Activated CD4-positive, alpha-beta T cell treated with anti-CD3 and anti-CD28 coated beads, Interleukin-2, amount 10 ng/mL, durations not matched to agents 24 days and 14 days (primary cell): ENCODE measurements at regions not wholly inside any gene's neighbourhood (a gene's known extent, or its start where the extent isn't known, plus 50 kb on each side); places are given as distances from the start of the nearest gene placed in this dataset.
"Not testable (repeated sequence)": the region's sequence is repeated elsewhere in the genome, so short reads cannot be mapped to it uniquely, and the experiment has no call there.

Experiments used
- DNase-seq: peaks from one replicate; pipeline ENCODE4 v3.0.0; 2022
- H3K27ac Mint-ChIP-seq: one replicate; pipeline ENCODE4 v1.8.0; 2022; ENCODE audit warnings: mild to moderate bottlenecking, mixed read lengths
- H3K27me3 Mint-ChIP-seq: one replicate; pipeline ENCODE4 v1.8.0; 2022; ENCODE audit warnings: mixed read lengths
- H3K36me3 Mint-ChIP-seq: one replicate; pipeline ENCODE4 v1.8.0; 2022; ENCODE audit warnings: low read depth, mild to moderate bottlenecking, mixed read lengths
- H3K4me1 Mint-ChIP-seq: one replicate; pipeline ENCODE4 v1.8.0; 2021; ENCODE audit warnings: mixed read lengths
- H3K4me3 Mint-ChIP-seq: one replicate; pipeline ENCODE4 v1.8.0; 2022; ENCODE audit warnings: mild to moderate bottlenecking, moderate library complexity, mixed read lengths
- H3K9me3 Mint-ChIP-seq: one replicate; pipeline ENCODE4 v1.8.0; 2021; ENCODE audit warnings: mixed read lengths
- intact Hi-C: fragments of 100-400 bp; cut with micrococcal nuclease; formaldehyde crosslinking; loops from one replicate; pipeline ENCODE4 v1.15.1; 2023

- H3K4me3 Mint-ChIP-seq = no peak overlapping the region
- H3K9me3 Mint-ChIP-seq = peaks cover 4% of the 10 kb centered on the region
- intact Hi-C loops = no loop called here
- H3K36me3 Mint-ChIP-seq = no peaks in the 10 kb centered on the region
- no peaks in the 10 kb centered on the region for H3K27me3 Mint-ChIP-seq
- peak; percentile 12 for DNase-seq
- H3K27ac Mint-ChIP-seq = no peak overlapping the region
- no peaks in the 10 kb centered on the region for H3K4me1 Mint-ChIP-seq
These were observed 228.4 kb upstream of the RSPO3 start for GRCh38 chr6:126890055-126890454.

- DNase-seq = no peak
- peaks cover 4% of the 10 kb centered on the region for H3K9me3 Mint-ChIP-seq
- no peaks in the 10 kb centered on the region for H3K36me3 Mint-ChIP-seq
- no peak overlapping the region for H3K4me3 Mint-ChIP-seq
- no peak overlapping the region for H3K27ac Mint-ChIP-seq
- intact Hi-C loops = no loop called here
- H3K27me3 Mint-ChIP-seq = no peaks in the 10 kb centered on the region
- no peaks in the 10 kb centered on the region for H3K4me1 Mint-ChIP-seq
These were observed 227.3 kb upstream of the RSPO3 start for GRCh38 chr6:126891158-126891557.

GRCh38 chr6:126892869-126893268 lies 225.6 kb upstream of the RSPO3 start:
- H3K9me3 Mint-ChIP-seq, H3K4me3 Mint-ChIP-seq, H3K27me3 Mint-ChIP-seq, H3K36me3 Mint-ChIP-seq, DNase-seq, intact Hi-C loops, H3K27ac Mint-ChIP-seq, H3K4me1 Mint-ChIP-seq: not testable (repeated sequence)

GRCh38 chr6:126897758-126898157 lies 220.7 kb upstream of the RSPO3 start:
- intact Hi-C loops = no loop called here

GRCh38 chr6:126904176-126904575 lies 214.3 kb upstream of the RSPO3 start:
- Mint-ChIP-seq H3K4me3 (no peak overlapping the region), H3K36me3 (no peaks in the 10 kb centered on the region), H3K4me1 (no peaks in the 10 kb centered on the region), H3K27me3 (no peaks in the 10 kb centered on the region), H3K27ac (no peak overlapping the region), H3K9me3 (no peaks in the 10 kb centered on the region)
- no peak for DNase-seq
- intact Hi-C loops = no loop called here

More at GRCh38 chr6:126897758-126898157, 220.7 kb upstream of the RSPO3 start:
- Mint-ChIP-seq H3K4me1 (no peaks in the 10 kb centered on the region), H3K36me3 (no peaks in the 10 kb centered on the region), H3K27ac (no peak overlapping the region), H3K9me3 (peaks cover 4% of the 10 kb centered on the region), H3K4me3 (no peak overlapping the region), H3K27me3 (no peaks in the 10 kb centered on the region)
- DNase-seq = no peak

DNA sequence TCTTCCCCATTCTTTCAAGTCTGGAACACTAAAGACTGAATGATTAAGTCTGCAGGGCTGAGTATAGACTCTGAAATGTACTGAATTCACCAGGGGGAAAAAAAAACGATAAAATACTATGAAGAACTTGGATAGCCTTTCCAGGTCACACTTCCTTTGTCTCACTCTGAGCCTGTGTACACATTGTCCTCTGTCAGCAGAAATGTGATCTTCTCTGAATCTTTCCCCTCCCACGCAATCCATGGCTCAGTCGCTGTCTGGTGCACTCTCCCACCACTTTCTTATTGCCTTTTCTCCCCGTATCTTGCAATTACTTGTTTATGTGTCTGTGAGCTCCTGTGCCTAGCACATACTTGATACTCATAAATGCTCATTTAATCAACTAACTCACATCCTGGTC lies 212.6 kb upstream of the RSPO3 start:
- Mint-ChIP-seq H3K4me1 (no peaks in the 10 kb centered on the region), H3K27me3 (no peaks in the 10 kb centered on the region), H3K4me3 (no peak overlapping the region), H3K9me3 (no peaks in the 10 kb centered on the region), H3K27ac (no peak overlapping the region), H3K36me3 (no peaks in the 10 kb centered on the region)
- no peak for DNase-seq
- intact Hi-C loops = no loop called here

GRCh38 chr6:126907312-126907711 lies 211.2 kb upstream of the RSPO3 start:
- Mint-ChIP-seq H3K4me1 (no peaks in the 10 kb centered on the region), H3K27ac (no peak overlapping the region), H3K9me3 (no peaks in the 10 kb centered on the region), H3K4me3 (no peak overlapping the region), H3K36me3 (no peaks in the 10 kb centered on the region), H3K27me3 (no peaks in the 10 kb centered on the region)
- intact Hi-C loops = no loop called here
- DNase-seq = no peak

GRCh38 chr6:126907996-126908395 lies 210.5 kb upstream of the RSPO3 start:
- no peaks in the 10 kb centered on the region for H3K4me1 Mint-ChIP-seq
- H3K4me3 Mint-ChIP-seq = no peak overlapping the region
- DNase-seq = no peak
- no peaks in the 10 kb centered on the region for H3K9me3 Mint-ChIP-seq
- no peaks in the 10 kb centered on the region for H3K27me3 Mint-ChIP-seq
- intact Hi-C loops = no loop called here
- H3K36me3 Mint-ChIP-seq = no peaks in the 10 kb centered on the region
- H3K27ac Mint-ChIP-seq = no peak overlapping the region

DNA sequence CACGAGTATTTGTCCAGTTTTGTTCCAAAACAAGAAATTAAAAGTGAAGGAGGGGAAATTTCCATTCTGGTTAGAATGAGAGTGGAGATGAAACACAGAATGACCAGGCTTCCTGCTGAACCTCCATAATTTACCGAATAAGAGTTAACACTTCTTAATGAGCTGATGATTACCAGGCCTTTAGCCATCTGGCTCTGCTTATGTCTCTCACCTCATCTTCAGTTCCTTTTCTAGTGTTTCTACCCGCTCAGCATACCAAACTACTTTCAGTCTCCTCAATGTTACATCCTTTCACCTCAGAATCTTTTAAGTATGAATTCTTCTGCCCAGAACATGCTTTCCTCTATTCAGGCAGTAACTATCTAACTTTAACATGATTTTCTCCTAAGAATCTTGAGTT lies 209.0 kb upstream of the RSPO3 start:
- Mint-ChIP-seq H3K9me3 (no peaks in the 10 kb centered on the region), H3K36me3 (no peaks in the 10 kb centered on the region), H3K4me3 (no peak overlapping the region), H3K4me1 (no peaks in the 10 kb centered on the region), H3K27ac (no peak overlapping the region), H3K27me3 (no peaks in the 10 kb centered on the region)
- DNase-seq = no peak
- intact Hi-C loops = no loop called here

- no peak for DNase-seq
- H3K36me3 Mint-ChIP-seq = no peaks in the 10 kb centered on the region
- no peaks in the 10 kb centered on the region for H3K4me1 Mint-ChIP-seq
- H3K27ac Mint-ChIP-seq = no peak overlapping the region
- no peak overlapping the region for H3K4me3 Mint-ChIP-seq
- H3K27me3 Mint-ChIP-seq = no peaks in the 10 kb centered on the region
- H3K9me3 Mint-ChIP-seq = no peaks in the 10 kb centered on the region
- intact Hi-C loops = no loop called here
These were observed 204.8 kb upstream of the RSPO3 start for GRCh38 chr6:126913651-126914050.

- intact Hi-C loops = no loop called here
- H3K4me3 Mint-ChIP-seq = no peak overlapping the region
- no peak overlapping the region for H3K27ac Mint-ChIP-seq
- H3K4me1 Mint-ChIP-seq = no peaks in the 10 kb centered on the region
- H3K27me3 Mint-ChIP-seq = no peaks in the 10 kb centered on the region
- DNase-seq = no peak
- no peaks in the 10 kb centered on the region for H3K9me3 Mint-ChIP-seq
- H3K36me3 Mint-ChIP-seq = no peaks in the 10 kb centered on the region
These were observed 204.3 kb upstream of the RSPO3 start for GRCh38 chr6:126914172-126914571.

GRCh38 chr6:126914801-126915200 lies 203.7 kb upstream of the RSPO3 start:
- intact Hi-C loops = no loop called here
- no peak for DNase-seq
- no peak overlapping the region for H3K27ac Mint-ChIP-seq
- H3K4me1 Mint-ChIP-seq = no peaks in the 10 kb centered on the region
- no peak overlapping the region for H3K4me3 Mint-ChIP-seq
- no peaks in the 10 kb centered on the region for H3K27me3 Mint-ChIP-seq
- no peaks in the 10 kb centered on the region for H3K9me3 Mint-ChIP-seq
- H3K36me3 Mint-ChIP-seq = no peaks in the 10 kb centered on the region

DNA sequence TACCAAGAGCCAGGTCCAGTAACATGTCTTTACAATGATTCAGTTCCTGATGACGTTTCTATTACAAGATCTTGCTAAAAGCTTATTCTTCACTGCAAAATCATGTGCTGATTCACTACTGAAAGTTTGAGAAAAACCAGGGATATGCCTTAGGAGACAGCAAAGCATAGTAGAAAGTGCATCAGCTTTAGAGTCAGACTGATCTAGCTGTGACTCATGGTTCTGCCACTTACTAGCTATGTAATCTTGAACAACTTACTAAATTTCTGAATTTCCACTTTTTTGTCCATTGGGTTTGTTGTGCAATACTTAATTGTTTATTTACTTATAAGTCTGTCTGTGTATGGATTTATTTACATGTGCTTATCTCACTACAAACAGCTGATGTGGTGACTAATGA lies 198.5 kb upstream of the RSPO3 start:
- no peak overlapping the region for H3K4me3 Mint-ChIP-seq
- DNase-seq = no peak
- H3K36me3 Mint-ChIP-seq = no peaks in the 10 kb centered on the region
- H3K4me1 Mint-ChIP-seq = no peaks in the 10 kb centered on the region
- no peaks in the 10 kb centered on the region for H3K27me3 Mint-ChIP-seq
- no peak overlapping the region for H3K27ac Mint-ChIP-seq
- intact Hi-C loops = no loop called here
- no peaks in the 10 kb centered on the region for H3K9me3 Mint-ChIP-seq

GRCh38 chr6:126923807-126924206 lies 194.7 kb upstream of the RSPO3 start:
- no peaks in the 10 kb centered on the region for H3K27me3 Mint-ChIP-seq
- intact Hi-C loops = no loop called here
- no peaks in the 10 kb centered on the region for H3K36me3 Mint-ChIP-seq
- H3K9me3 Mint-ChIP-seq = no peaks in the 10 kb centered on the region
- no peak overlapping the region for H3K4me3 Mint-ChIP-seq
- no peak overlapping the region for H3K27ac Mint-ChIP-seq
- DNase-seq = no peak
- no peaks in the 10 kb centered on the region for H3K4me1 Mint-ChIP-seq

DNA sequence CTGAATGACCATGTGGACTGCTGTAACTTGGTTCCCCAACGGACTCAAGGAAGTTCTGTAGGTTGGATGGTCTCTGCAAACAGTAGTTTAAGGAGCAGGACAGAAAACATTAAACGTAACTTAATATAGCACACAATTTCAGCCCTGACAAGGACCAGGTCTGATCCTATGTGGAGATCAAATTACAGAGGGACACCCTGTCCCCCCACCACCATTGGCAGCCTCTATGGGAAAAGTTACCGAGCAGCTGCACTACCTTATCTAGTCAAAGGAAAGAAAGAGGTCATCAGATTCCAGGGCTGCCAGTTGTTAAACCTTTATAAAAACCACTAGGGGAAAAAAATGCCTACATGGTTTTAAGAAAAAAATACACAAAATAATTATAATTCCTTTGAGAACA lies 191.5 kb upstream of the RSPO3 start:
- Mint-ChIP-seq H3K27me3 (no peaks in the 10 kb centered on the region), H3K27ac (no peak overlapping the region), H3K36me3 (no peaks in the 10 kb centered on the region), H3K4me1 (no peaks in the 10 kb centered on the region), H3K9me3 (no peaks in the 10 kb centered on the region), H3K4me3 (no peak overlapping the region)
- intact Hi-C loops = no loop called here
- DNase-seq = no peak
